ENCODE measurements at regions not wholly inside any gene's neighbourhood (a gene's known extent, or its start where the extent isn't known, plus 50 kb on each side); places are given as distances from the start of the nearest gene placed in this dataset.

DNA sequence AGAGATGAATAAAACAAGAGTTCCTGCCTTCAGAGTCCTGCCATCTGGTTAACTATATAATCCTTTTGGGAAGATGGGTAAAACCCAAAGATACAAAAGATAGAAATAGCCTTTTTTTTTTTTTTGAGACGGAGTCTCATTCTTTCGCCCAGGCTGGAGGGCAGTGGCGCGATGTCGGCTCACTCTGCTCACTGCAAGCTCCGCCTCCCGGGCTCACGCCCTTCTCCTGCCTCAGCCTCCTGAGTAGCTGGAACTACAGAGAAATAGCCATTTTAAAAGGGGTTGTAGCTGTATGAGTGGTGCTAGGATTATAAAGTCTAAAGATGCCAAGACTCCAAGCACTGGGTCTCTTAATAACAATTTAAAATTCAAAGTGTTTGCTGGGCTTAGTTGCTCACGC lies 97.2 kb downstream of the KDR start:
- TF ChIP-seq, protein P1, sequence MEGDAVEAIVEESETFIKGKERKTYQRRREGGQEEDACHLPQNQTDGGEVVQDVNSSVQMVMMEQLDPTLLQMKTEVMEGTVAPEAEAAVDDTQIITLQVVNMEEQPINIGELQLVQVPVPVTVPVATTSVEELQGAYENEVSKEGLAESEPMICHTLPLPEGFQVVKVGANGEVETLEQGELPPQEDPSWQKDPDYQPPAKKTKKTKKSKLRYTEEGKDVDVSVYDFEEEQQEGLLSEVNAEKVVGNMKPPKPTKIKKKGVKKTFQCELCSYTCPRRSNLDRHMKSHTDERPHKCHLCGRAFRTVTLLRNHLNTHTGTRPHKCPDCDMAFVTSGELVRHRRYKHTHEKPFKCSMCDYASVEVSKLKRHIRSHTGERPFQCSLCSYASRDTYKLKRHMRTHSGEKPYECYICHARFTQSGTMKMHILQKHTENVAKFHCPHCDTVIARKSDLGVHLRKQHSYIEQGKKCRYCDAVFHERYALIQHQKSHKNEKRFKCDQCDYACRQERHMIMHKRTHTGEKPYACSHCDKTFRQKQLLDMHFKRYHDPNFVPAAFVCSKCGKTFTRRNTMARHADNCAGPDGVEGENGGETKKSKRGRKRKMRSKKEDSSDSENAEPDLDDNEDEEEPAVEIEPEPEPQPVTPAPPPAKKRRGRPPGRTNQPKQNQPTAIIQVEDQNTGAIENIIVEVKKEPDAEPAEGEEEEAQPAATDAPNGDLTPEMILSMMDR (IDR thresholded peaks at IDR 0.05; ENCODE audit: borderline replicate concordance, extremely low read depth, low read length, poor library complexity, severe bottlenecking) = no peak
- no peak for TF ChIP-seq EZH2 (IDR thresholded peaks at IDR 0.05; ENCODE audit: borderline replicate concordance, low read depth, low read length, severe bottlenecking)
